ENCODE measurements at regions not wholly inside any gene's neighbourhood (a gene's known extent, or its start where the extent isn't known, plus 50 kb on each side); places are given as distances from the start of the nearest gene placed in this dataset.
"Not testable (repeated sequence)": the region's sequence is repeated elsewhere in the genome, so short reads cannot be mapped to it uniquely, and the experiment has no call there.

GRCh38 chr7:55687252-55687651 is 115.0 kb upstream of the VOPP1 start:
- ATAC-seq; H3K4me3 ChIP-seq; H3K4me1 ChIP-seq; H3K36me3 ChIP-seq; intact Hi-C loops (cut with DNase I; ENCODE audit: low total_unique reads); H3K27me3 ChIP-seq; DNase-seq; in situ Hi-C loops (cut with MboI; ENCODE audit: low sequenced_read_pairs in 4 of 4); H3K27ac ChIP-seq; H3K9me3 ChIP-seq: not testable (repeated sequence)

GRCh38 chr7:55686771-55687170 is 114.5 kb upstream of the VOPP1 start:
- H3K4me3 ChIP-seq; H3K36me3 ChIP-seq; H3K27me3 ChIP-seq; intact Hi-C loops (cut with DNase I; ENCODE audit: low total_unique reads); in situ Hi-C loops (cut with MboI; ENCODE audit: low sequenced_read_pairs in 4 of 4); H3K27ac ChIP-seq; H3K4me1 ChIP-seq; ATAC-seq; DNase-seq; H3K9me3 ChIP-seq: not testable (repeated sequence)

- intact Hi-C loops (cut with DNase I; ENCODE audit: low total_unique reads); DNase-seq; H3K9me3 ChIP-seq; H3K36me3 ChIP-seq; in situ Hi-C loops (cut with MboI; ENCODE audit: low sequenced_read_pairs in 4 of 4); H3K4me3 ChIP-seq; H3K27ac ChIP-seq; H3K4me1 ChIP-seq; H3K27me3 ChIP-seq; ATAC-seq: not testable (repeated sequence)
Observed at GRCh38 chr7:55683501-55683900, 111.2 kb upstream of the VOPP1 start.

- H3K4me1 ChIP-seq; in situ Hi-C loops (cut with MboI; ENCODE audit: low sequenced_read_pairs in 4 of 4); H3K4me3 ChIP-seq; ATAC-seq; H3K36me3 ChIP-seq; DNase-seq; intact Hi-C loops (cut with DNase I; ENCODE audit: low total_unique reads); H3K27me3 ChIP-seq; H3K9me3 ChIP-seq; H3K27ac ChIP-seq: not testable (repeated sequence)
Observed at GRCh38 chr7:55675589-55675988, 103.3 kb upstream of the VOPP1 start.

GRCh38 chr7:55673525-55673924 is 101.2 kb upstream of the VOPP1 start:
- ATAC-seq; in situ Hi-C loops (cut with MboI; ENCODE audit: low sequenced_read_pairs in 4 of 4); H3K4me1 ChIP-seq; intact Hi-C loops (cut with DNase I; ENCODE audit: low total_unique reads); H3K36me3 ChIP-seq; H3K27ac ChIP-seq; H3K27me3 ChIP-seq; H3K9me3 ChIP-seq; H3K4me3 ChIP-seq; DNase-seq: not testable (repeated sequence)

GRCh38 chr7:55672084-55672483 is 99.8 kb upstream of the VOPP1 start:
- H3K4me1 ChIP-seq; ATAC-seq; H3K27me3 ChIP-seq; H3K4me3 ChIP-seq; in situ Hi-C loops (cut with MboI; ENCODE audit: low sequenced_read_pairs in 4 of 4); DNase-seq; H3K9me3 ChIP-seq; intact Hi-C loops (cut with DNase I; ENCODE audit: low total_unique reads); H3K27ac ChIP-seq; H3K36me3 ChIP-seq: not testable (repeated sequence)

GRCh38 chr7:55657654-55658053 is 85.4 kb upstream of the VOPP1 start:
- H3K4me3 ChIP-seq = no peak overlapping the region
- H3K36me3 ChIP-seq = no peaks in the 10 kb centered on the region
- H3K4me1 ChIP-seq = no peaks in the 10 kb centered on the region
- TF ChIP-seq POLR2A (IDR thresholded peaks at IDR 0.05) (no peak), CTCF (IDR thresholded peaks at IDR 0.05 in 4 of 5, conservative IDR thresholded peaks at IDR 0.05 in 1 of 5) (no peak)
- in situ Hi-C loops (cut with MboI; ENCODE audit: low sequenced_read_pairs in 4 of 4) (no loop called here), intact Hi-C loops (cut with DNase I; ENCODE audit: low total_unique reads) (no loop called here)
- DNase-seq = no peak
- no peak overlapping the region for H3K27ac ChIP-seq
- no peaks in the 10 kb centered on the region for H3K27me3 ChIP-seq
- ATAC-seq = no peak
- H3K9me3 ChIP-seq = no peaks in the 10 kb centered on the region

- Histone ChIP-seq H3K4me1 (no peaks in the 10 kb centered on the region), H3K36me3 (no peaks in the 10 kb centered on the region), H3K9me3 (no peaks in the 10 kb centered on the region), H3K27me3 (no peaks in the 10 kb centered on the region), H3K27ac (no peak overlapping the region), H3K4me3 (no peak overlapping the region)
- no peak for DNase-seq
- TF ChIP-seq CTCF (IDR thresholded peaks at IDR 0.05 in 4 of 5, conservative IDR thresholded peaks at IDR 0.05 in 1 of 5) = no peak
- TF ChIP-seq POLR2A (IDR thresholded peaks at IDR 0.05) = no peak
- in situ Hi-C loops (cut with MboI; ENCODE audit: low sequenced_read_pairs in 4 of 4) = no loop called here
- no peak for ATAC-seq
- intact Hi-C loops (cut with DNase I; ENCODE audit: low total_unique reads) = no loop called here
Observed at GRCh38 chr7:55651057-55651456, 78.8 kb upstream of the VOPP1 start.

Data from gastrocnemius medialis (tissue), 4 donors.